PC-9 (cell line): ENCODE measurements at regions not wholly inside any gene's neighbourhood (a gene's known extent, or its start where the extent isn't known, plus 50 kb on each side); places are given as distances from the start of the nearest gene placed in this dataset.

Experiments
- EZH2 ChIP-seq: fragments of 200-600 bp; sonication (generic); IDR thresholded peaks from 2 replicates; pipeline ENCODE4 v1.8.0; 2017; ENCODE audit warnings: antibody characterized with exemption, low read depth
- TF ChIP-seq, protein P1 (sequence below): fragments of 200-600 bp; sonication (generic); conservative IDR thresholded peaks from 2 replicates; pipeline ENCODE4 v1.6.1; 2017; ENCODE audit warnings: mixed run types, antibody characterized with exemption, mild to moderate bottlenecking, moderate library complexity

DNA sequence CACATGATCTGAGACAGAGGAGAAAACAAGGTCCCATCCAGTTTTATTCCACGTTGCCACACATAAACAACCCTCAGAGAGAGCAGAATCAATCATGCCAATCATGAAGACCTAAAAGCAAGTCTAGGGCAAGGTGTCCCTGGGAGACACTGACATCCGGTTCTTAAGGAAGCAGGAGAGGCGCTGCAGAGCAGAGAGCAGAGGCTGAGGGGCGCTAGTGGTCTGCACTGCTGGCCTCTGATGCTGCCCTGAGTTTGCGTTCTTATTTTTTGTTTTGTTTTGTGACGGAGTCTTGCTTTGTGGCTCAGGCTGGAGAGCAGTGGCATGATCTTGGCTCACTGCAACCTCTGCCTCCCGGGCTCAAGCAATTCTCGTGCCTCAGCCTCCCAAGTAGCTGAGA, 83.3 kb downstream of the SMIM21 start:
- TF ChIP-seq, protein P1, sequence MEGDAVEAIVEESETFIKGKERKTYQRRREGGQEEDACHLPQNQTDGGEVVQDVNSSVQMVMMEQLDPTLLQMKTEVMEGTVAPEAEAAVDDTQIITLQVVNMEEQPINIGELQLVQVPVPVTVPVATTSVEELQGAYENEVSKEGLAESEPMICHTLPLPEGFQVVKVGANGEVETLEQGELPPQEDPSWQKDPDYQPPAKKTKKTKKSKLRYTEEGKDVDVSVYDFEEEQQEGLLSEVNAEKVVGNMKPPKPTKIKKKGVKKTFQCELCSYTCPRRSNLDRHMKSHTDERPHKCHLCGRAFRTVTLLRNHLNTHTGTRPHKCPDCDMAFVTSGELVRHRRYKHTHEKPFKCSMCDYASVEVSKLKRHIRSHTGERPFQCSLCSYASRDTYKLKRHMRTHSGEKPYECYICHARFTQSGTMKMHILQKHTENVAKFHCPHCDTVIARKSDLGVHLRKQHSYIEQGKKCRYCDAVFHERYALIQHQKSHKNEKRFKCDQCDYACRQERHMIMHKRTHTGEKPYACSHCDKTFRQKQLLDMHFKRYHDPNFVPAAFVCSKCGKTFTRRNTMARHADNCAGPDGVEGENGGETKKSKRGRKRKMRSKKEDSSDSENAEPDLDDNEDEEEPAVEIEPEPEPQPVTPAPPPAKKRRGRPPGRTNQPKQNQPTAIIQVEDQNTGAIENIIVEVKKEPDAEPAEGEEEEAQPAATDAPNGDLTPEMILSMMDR: no peak
- no peak for TF ChIP-seq EZH2
